ENCODE measurements at regions not wholly inside any gene's neighbourhood (a gene's known extent, or its start where the extent isn't known, plus 50 kb on each side); places are given as distances from the start of the nearest gene placed in this dataset.

GRCh38 chr3:66825375-66825774 is 172.7 kb upstream of the KBTBD8 start:
- no peak overlapping the region for H3K4me3 ChIP-seq (replicated peaks in 1 of 2; ENCODE audit: low read depth in 2 of 2, low read length in 2 of 2)
- TF ChIP-seq CTCF (IDR thresholded peaks at IDR 0.05; ENCODE audit: low read depth, low read length), result no peak
- DNase-seq (ENCODE audit: low read depth in 2 of 2), result no peak

- TF ChIP-seq CTCF (IDR thresholded peaks at IDR 0.05; ENCODE audit: low read depth, low read length), result no peak
- no peak for DNase-seq (ENCODE audit: low read depth in 2 of 2)
Observed at GRCh38 chr3:66827726-66828125, 170.4 kb upstream of the KBTBD8 start.

GRCh38 chr3:66828303-66828702 is 169.8 kb upstream of the KBTBD8 start:
- DNase-seq (ENCODE audit: low read depth in 2 of 2), result no peak
- H3K4me3 ChIP-seq (replicated peaks in 1 of 2; ENCODE audit: low read depth in 2 of 2, low read length in 2 of 2), result no peak overlapping the region
- no peak for TF ChIP-seq CTCF (IDR thresholded peaks at IDR 0.05; ENCODE audit: low read depth, low read length)

More at GRCh38 chr3:66827726-66828125, 170.4 kb upstream of the KBTBD8 start:
- H3K4me3 ChIP-seq (replicated peaks in 1 of 2; ENCODE audit: low read depth in 2 of 2, low read length in 2 of 2), result no peak overlapping the region

- no peak overlapping the region for H3K4me3 ChIP-seq (replicated peaks in 1 of 2; ENCODE audit: low read depth in 2 of 2, low read length in 2 of 2)
- DNase-seq (ENCODE audit: low read depth in 2 of 2), result no peak
- TF ChIP-seq CTCF (IDR thresholded peaks at IDR 0.05; ENCODE audit: low read depth, low read length), result no peak
Observed at GRCh38 chr3:66830301-66830700, 167.8 kb upstream of the KBTBD8 start.

GRCh38 chr3:66831931-66832330 is 166.2 kb upstream of the KBTBD8 start:
- DNase-seq (ENCODE audit: low read depth in 2 of 2), result no peak
- TF ChIP-seq CTCF (IDR thresholded peaks at IDR 0.05; ENCODE audit: low read depth, low read length), result no peak
- H3K4me3 ChIP-seq (replicated peaks in 1 of 2; ENCODE audit: low read depth in 2 of 2, low read length in 2 of 2), result no peak overlapping the region

GRCh38 chr3:66836363-66837152 is 161.5 kb upstream of the KBTBD8 start:
- H3K4me3 ChIP-seq (replicated peaks in 1 of 2; ENCODE audit: low read depth in 2 of 2, low read length in 2 of 2), result no peak overlapping the region
- peak in 1 of 2 donors; percentile 24 for DNase-seq (ENCODE audit: low read depth in 2 of 2)
- no peak for TF ChIP-seq CTCF (IDR thresholded peaks at IDR 0.05; ENCODE audit: low read depth, low read length)

GRCh38 chr3:66838704-66839103 is 159.4 kb upstream of the KBTBD8 start:
- no peak for TF ChIP-seq CTCF (IDR thresholded peaks at IDR 0.05; ENCODE audit: low read depth, low read length)

More at GRCh38 chr3:66838704-66839103, 159.4 kb upstream of the KBTBD8 start:
- no peak overlapping the region for H3K4me3 ChIP-seq (replicated peaks in 1 of 2; ENCODE audit: low read depth in 2 of 2, low read length in 2 of 2)
- no peak for DNase-seq (ENCODE audit: low read depth in 2 of 2)

Data from cardiac fibroblast (primary cell).